IPS-18c (cell line): ENCODE measurements at regions not wholly inside any gene's neighbourhood (a gene's known extent, or its start where the extent isn't known, plus 50 kb on each side); places are given as distances from the start of the nearest gene placed in this dataset.

Source experiments
- H3K4me3 ChIP-seq: 2 replicates; pipeline ENCODE4 v1.7.0; 2013; ENCODE audit warnings: low read depth, mild to moderate bottlenecking, low read length, moderate library complexity; ENCODE audit not compliant: insufficient read depth
- H3K9me3 ChIP-seq: one replicate; pipeline ENCODE4 v1.6.1; 2013; ENCODE audit warnings: mild to moderate bottlenecking, low read length, moderate library complexity; ENCODE audit not compliant: control insufficient read depth, insufficient read depth

- no peaks in the 10 kb centered on the region for H3K9me3 ChIP-seq
- no peak overlapping the region for H3K4me3 ChIP-seq
Observed at GRCh38 chr14:97524589-97525319, 727.6 kb downstream of the VRK1 start.

GRCh38 chr14:97527993-97528392 lies 730.8 kb downstream of the VRK1 start:
- Histone ChIP-seq H3K4me3 (no peak overlapping the region), H3K9me3 (no peaks in the 10 kb centered on the region)

- no peak overlapping the region for H3K4me3 ChIP-seq
- H3K9me3 ChIP-seq, result no peaks in the 10 kb centered on the region
Observed at GRCh38 chr14:97532052-97532451, 734.9 kb downstream of the VRK1 start.

DNA sequence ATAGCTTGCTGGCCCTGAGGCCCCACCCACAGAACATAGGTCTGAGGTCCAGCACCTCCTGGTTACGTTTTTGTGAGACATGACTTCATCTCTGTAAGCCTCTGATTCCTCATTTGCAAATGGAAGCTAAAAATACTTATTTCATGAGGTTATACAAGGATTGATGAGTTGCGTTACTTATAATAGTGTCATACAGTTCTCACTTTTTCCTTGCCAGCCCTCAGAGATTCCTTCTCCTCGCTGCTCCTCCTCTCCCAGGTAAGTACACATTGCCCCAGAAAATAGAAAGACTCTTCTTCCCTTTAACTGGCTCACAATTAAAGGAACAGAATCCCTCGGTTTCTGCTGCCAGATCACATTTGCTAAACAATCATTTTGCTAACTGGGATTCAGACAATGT lies 739.2 kb downstream of the VRK1 start:
- H3K4me3 ChIP-seq, result no peak overlapping the region
- no peaks in the 10 kb centered on the region for H3K9me3 ChIP-seq

DNA sequence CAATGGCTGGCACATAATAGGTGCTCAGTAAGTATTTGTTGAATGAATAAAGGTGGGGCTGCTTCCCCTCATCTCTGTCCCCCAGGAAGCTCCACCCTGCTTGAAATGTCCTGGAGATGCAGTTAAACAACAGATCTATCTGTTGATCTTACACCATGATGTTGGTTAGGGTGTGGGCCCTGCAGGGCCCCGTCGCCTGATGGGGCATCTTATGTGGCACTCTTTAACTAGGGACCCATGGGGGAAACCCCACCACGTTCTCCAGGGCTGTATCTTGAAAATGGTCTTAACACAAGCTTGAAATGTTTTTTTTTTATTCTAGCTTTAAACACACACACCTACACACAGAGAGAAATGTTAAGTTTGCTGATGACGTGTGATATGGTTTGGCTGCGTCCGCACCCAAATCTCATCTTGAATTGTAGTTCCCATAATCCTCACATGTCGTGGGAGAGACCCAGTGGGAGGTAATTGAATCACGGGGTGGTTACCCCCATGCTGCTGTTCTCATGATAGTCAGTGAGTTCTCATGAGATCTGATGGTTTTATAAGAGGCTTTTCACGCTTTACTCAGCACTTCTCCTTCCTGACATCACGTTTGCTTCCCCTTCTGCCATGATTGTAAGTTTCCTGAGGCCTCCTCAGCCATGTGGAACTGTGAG lies 741.7 kb downstream of the VRK1 start:
- no peaks in the 10 kb centered on the region for H3K9me3 ChIP-seq
- no peak overlapping the region for H3K4me3 ChIP-seq

GRCh38 chr14:97539411-97539795 lies 742.2 kb downstream of the VRK1 start:
- no peaks in the 10 kb centered on the region for H3K9me3 ChIP-seq
- H3K4me3 ChIP-seq, result no peak overlapping the region

GRCh38 chr14:97539884-97540283 lies 742.7 kb downstream of the VRK1 start:
- no peaks in the 10 kb centered on the region for H3K9me3 ChIP-seq
- H3K4me3 ChIP-seq, result no peak overlapping the region

DNA sequence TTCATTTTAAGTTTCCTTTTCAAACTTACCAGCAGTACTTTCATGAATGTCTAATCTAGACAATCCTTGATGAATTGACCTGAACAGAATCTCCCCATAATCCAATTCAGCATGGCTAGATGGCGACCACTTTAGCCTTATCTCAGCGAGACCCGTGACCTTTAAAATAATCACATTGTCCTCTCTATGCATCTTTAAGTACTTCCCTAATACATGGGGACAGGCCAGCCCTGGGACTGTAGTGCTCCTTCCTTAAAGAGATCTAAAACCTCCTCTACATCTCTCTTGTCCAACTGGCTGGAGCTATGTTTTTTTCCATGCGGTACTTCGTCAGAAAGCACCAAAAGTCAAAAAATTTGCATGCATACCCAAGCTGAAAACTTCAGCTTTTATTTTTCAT lies 746.0 kb downstream of the VRK1 start:
- no peak overlapping the region for H3K4me3 ChIP-seq
- no peaks in the 10 kb centered on the region for H3K9me3 ChIP-seq

DNA sequence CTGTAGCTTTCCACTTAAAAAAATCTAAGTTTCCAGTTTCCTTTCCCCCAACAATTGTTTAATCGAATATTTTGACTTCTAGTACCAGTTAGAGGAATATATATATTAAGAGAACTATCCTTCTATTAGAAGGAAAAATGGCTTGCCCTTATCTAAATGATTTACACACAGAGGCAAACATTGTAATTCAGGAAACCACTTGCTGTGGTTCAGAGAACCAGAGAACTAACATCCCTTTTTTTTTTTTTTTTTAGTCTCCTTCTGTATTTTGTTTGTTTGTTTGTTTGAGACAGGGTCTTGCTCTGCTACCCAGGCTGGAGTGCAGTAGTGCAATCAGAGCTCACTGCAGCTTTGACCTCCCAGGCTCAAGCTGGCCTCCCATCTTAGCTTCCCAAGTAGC lies 746.6 kb downstream of the VRK1 start:
- Histone ChIP-seq H3K4me3 (no peak overlapping the region), H3K9me3 (no peaks in the 10 kb centered on the region)

- H3K9me3 ChIP-seq, result no peaks in the 10 kb centered on the region
- no peak overlapping the region for H3K4me3 ChIP-seq
Observed at GRCh38 chr14:97544571-97544970, 747.4 kb downstream of the VRK1 start.

GRCh38 chr14:97546491-97547230 lies 749.5 kb downstream of the VRK1 start:
- no peaks in the 10 kb centered on the region for H3K9me3 ChIP-seq
- no peak overlapping the region for H3K4me3 ChIP-seq

- Histone ChIP-seq H3K9me3 (no peaks in the 10 kb centered on the region), H3K4me3 (no peak overlapping the region)
Observed at GRCh38 chr14:97550463-97550862, 753.3 kb downstream of the VRK1 start.

- Histone ChIP-seq H3K9me3 (no peaks in the 10 kb centered on the region), H3K4me3 (no peak overlapping the region)
Observed at GRCh38 chr14:97554597-97554996, 757.4 kb downstream of the VRK1 start.

DNA sequence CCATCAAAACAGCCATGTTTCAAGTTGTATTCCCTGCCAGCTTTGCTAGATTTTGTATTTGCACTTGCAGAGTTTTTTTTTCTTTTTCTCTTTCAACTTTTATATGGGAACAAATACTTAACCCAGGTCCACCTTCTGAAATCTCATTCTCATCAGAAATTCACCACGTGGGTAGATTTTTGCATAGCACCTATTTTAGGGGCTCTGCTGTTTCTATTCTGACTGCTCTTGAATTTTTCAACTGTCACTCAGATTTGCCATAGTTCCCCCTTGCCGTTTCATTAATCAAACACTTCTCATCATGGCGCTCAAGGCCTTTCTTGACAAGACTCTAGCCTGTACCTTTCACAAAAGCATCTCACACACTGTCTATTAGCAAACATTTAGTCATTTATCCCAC lies 767.2 kb downstream of the VRK1 start:
- H3K4me3 ChIP-seq, result no peak overlapping the region
- no peaks in the 10 kb centered on the region for H3K9me3 ChIP-seq

DNA sequence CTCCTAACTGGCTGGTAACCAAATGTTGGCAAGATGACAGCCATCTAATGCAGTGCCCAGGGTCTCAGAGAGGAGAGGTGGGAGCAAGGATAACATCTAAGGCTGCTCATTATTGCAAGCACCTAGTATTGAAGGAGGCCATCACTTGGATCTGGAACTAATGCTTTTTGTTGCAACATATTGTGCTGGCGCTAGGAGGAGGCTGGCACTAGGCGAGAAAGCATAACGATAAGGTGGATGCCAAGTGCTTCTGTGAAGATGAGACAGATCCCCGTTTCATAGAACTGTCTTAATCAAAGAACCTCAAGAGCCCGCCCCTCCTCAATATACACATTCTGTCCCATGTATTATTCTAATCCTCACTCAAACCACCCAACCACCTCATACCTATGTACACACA lies 774.0 kb downstream of the VRK1 start:
- Histone ChIP-seq H3K4me3 (no peak overlapping the region), H3K9me3 (no peaks in the 10 kb centered on the region)

GRCh38 chr14:97571866-97572555 lies 774.8 kb downstream of the VRK1 start:
- no peaks in the 10 kb centered on the region for H3K9me3 ChIP-seq
- no peak overlapping the region for H3K4me3 ChIP-seq

DNA sequence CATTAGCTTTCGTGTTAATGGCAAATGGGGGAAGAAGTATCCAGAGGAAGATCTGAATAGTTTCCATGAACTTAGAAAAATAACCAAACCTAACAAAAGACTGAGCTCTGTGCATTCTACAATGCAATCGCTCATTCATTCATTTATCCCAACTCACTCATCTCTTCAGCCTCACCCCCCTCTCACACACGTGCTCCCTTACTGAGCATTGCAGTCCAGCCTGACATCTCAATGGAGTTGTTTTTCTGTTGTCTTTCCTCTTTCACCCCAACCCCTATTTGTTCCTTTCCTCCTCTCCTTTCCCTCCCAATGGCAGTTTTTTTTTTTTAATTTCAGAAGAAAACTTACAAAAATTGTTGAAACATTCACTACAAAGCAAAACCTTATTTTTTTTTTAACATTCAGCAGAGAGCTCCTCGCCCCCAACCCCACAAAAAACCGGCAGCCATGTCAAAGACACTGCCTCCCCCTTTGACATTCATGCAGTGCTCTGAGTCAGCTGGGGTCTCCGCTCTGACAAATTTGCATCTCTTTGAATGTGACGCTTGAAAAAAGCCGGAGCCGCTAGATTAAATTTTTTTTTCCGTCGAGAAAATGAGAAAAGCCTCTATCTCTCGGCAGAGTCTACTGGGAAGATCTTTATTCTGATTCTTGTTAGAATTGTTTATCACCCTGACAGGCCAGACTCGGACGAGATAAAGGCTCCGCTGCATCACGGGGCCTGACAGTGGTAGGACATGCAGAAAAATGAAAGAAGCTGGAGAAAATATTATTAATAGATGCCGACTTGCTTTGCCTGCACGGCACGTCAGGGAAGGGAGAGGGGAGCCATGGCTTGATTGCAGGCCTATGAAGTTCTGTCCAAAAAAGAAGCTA lies 775.6 kb downstream of the VRK1 start:
- Histone ChIP-seq H3K4me3 (no peak overlapping the region), H3K9me3 (no peaks in the 10 kb centered on the region)
